H1 (cell line): ENCODE measurements at regions not wholly inside any gene's neighbourhood (a gene's known extent, or its start where the extent isn't known, plus 50 kb on each side); places are given as distances from the start of the nearest gene placed in this dataset.

ENCODE experiments used
- CTCF ChIA-PET: fragments of 300-600 bp; sonication (Branson Sonifier 250); formaldehyde crosslinking; loops from one replicate; lab custom pipeline; 2021; ENCODE audit not compliant: partially characterized antibody; lab: Charles Lee
- POLR2A ChIA-PET: fragments of 300-600 bp; sonication (Branson Sonifier 250); formaldehyde crosslinking; loops from one replicate; lab custom pipeline; 2021; ENCODE audit warnings: inconsistent platforms; ENCODE audit not compliant: partially characterized antibody; lab: Charles Lee
- DNase-seq, 2 experiments: peaks; one replicate each; pipeline versions ENCODE4 v3.0.0 to v3.0.0-alpha.2; 2010 to 2022; ENCODE audit warnings: low spot score in 2 of 2, low read depth in 1 of 2, mixed read lengths in 1 of 2
- FAIRE-seq: peaks from 2 replicates; lab custom pipeline; 2011; peaks lifted over from hg19 to GRCh38; lab: Jason Lieb, UNC
- H2AFZ ChIP-seq: 2 replicates; pipeline ENCODE4 v1.8.1; 2012; ENCODE audit warnings: low read length, inconsistent platforms
- H2AK5ac ChIP-seq: 2 replicates; pipeline ENCODE4 v1.6.1; 2013; ENCODE audit warnings: low read depth, low read length
- H2BK120ac ChIP-seq: replicated peaks from 2 replicates; pipeline ENCODE3; 2013; ENCODE audit warnings: low read depth, low read length, inconsistent platforms
- H2BK12ac ChIP-seq: 2 replicates; pipeline ENCODE4 v1.6.1; 2013; ENCODE audit warnings: low read depth, low read length
- H2BK15ac ChIP-seq: 2 replicates; pipeline ENCODE4 v1.6.1; 2013; ENCODE audit warnings: low read length
- H2BK20ac ChIP-seq: 2 replicates; pipeline ENCODE4 v1.6.1; 2013; ENCODE audit warnings: low read length
- H2BK5ac ChIP-seq: 2 replicates; pipeline ENCODE4 v1.6.1; 2013; ENCODE audit warnings: low read depth, low read length
- H3K14ac ChIP-seq: 2 replicates; pipeline ENCODE4 v1.6.1; 2013; ENCODE audit warnings: inconsistent platforms; ENCODE audit not compliant: insufficient read length
- H3K18ac ChIP-seq: 2 replicates; pipeline ENCODE4 v1.6.1; 2013; ENCODE audit warnings: low read length; ENCODE audit errors: extremely low read depth
- H3K23ac ChIP-seq: 2 replicates; pipeline ENCODE4 v1.6.1; 2013; ENCODE audit warnings: inconsistent platforms; ENCODE audit not compliant: insufficient read length
- H3K23me2 ChIP-seq: 2 replicates; pipeline ENCODE4 v1.6.1; 2013; ENCODE audit warnings: low read depth, low read length
- H3K27ac ChIP-seq: 2 replicates; pipeline ENCODE4 v1.6.1; 2011; ENCODE audit warnings: low read depth, low read length, inconsistent platforms
- H3K27me3 ChIP-seq, 4 experiments: replicated peaks in 1 of 4; 1 replicate in 1 of 4; 2 replicates in 3 of 4; pipeline versions ENCODE4 v1.6.1 to v1.8.1; 2011 to 2013; ENCODE audit warnings: low read length in 3 of 4, mild to moderate bottlenecking in 3 of 4, inconsistent platforms in 2 of 4, mixed read lengths in 2 of 4, moderate library complexity in 1 of 4; ENCODE audit not compliant: control insufficient read depth in 3 of 4, insufficient read depth in 3 of 4; ENCODE audit errors: extremely low read depth in 1 of 4
- H3K36me3 ChIP-seq, 4 experiments: 2 replicates each; pipeline versions ENCODE4 v1.6.1 to v1.8.1; 2011 to 2013; ENCODE audit warnings: mild to moderate bottlenecking in 4 of 4, low read length in 3 of 4, moderate library complexity in 2 of 4, control low read depth in 1 of 4, inconsistent platforms in 1 of 4; ENCODE audit not compliant: insufficient read depth in 4 of 4, control insufficient read depth in 2 of 4
- H3K4ac ChIP-seq: replicated peaks from 2 replicates; pipeline ENCODE3; 2013; ENCODE audit warnings: low read length, low read depth, mixed read lengths, inconsistent platforms; ENCODE audit not compliant: insufficient read length
- H3K4me1 ChIP-seq, 4 experiments: replicated peaks in 1 of 4; 1 replicate in 1 of 4; 2 replicates in 3 of 4; pipeline versions ENCODE4 v1.6.1 to v1.8.1; 2011 to 2013; ENCODE audit warnings: low read length in 3 of 4, inconsistent platforms in 2 of 4, mixed read lengths in 1 of 4; ENCODE audit not compliant: insufficient read depth in 4 of 4, control insufficient read depth in 3 of 4
- H3K4me2 ChIP-seq, 2 experiments: 2 replicates each; pipeline versions ENCODE4 v1.6.1 to v1.8.1; 2011 to 2013; ENCODE audit warnings: low read depth in 2 of 2, low read length in 2 of 2, control low read depth in 1 of 2, inconsistent platforms in 1 of 2, mild to moderate bottlenecking in 1 of 2; ENCODE audit not compliant: insufficient read depth in 1 of 2
- H3K4me3 ChIP-seq, 4 experiments: fragments of 200-600, 300-600 bp in 1 of 4; sonication (generic), shearing (Covaris generic), sonication (Bioruptor Twin) in 1 of 4; 2 replicates each; pipeline versions ENCODE4 v1.5.1 to v1.8.1; 2011 to 2016; ENCODE audit warnings: low read length in 4 of 4, low read depth in 3 of 4, control low read depth in 2 of 4, inconsistent platforms in 2 of 4, mild to moderate bottlenecking in 2 of 4, mixed read lengths in 1 of 4, moderate library complexity in 1 of 4; ENCODE audit not compliant: insufficient read depth in 2 of 4; ENCODE audit errors: extremely low read depth in 1 of 4
- H3K56ac ChIP-seq: replicated peaks from 2 replicates; pipeline ENCODE3; 2013; ENCODE audit warnings: low read depth, mild to moderate bottlenecking, mixed read lengths, low read length, inconsistent platforms; ENCODE audit not compliant: insufficient read length
- H3K79me1 ChIP-seq: 2 replicates; pipeline ENCODE4 v1.6.1; 2013; ENCODE audit warnings: low read depth, low read length, control low read depth
- H3K79me2 ChIP-seq, 2 experiments: 2 replicates each; pipeline versions ENCODE4 v1.6.1 to v1.8.1; 2012 to 2013; ENCODE audit warnings: low read length in 2 of 2, mild to moderate bottlenecking in 2 of 2, inconsistent platforms in 1 of 2; ENCODE audit not compliant: insufficient read depth in 2 of 2, control insufficient read depth in 1 of 2
- H3K9ac ChIP-seq, 4 experiments: replicated peaks in 1 of 4; 1 replicate in 1 of 4; 2 replicates in 3 of 4; pipeline versions ENCODE4 v1.6.1 to v1.8.1; 2011 to 2013; ENCODE audit warnings: low read depth in 3 of 4, low read length in 3 of 4, control low read depth in 2 of 4, mild to moderate bottlenecking in 2 of 4, moderate library complexity in 2 of 4, inconsistent platforms in 1 of 4; ENCODE audit errors: extremely low read depth in 1 of 4
- H3K9me3 ChIP-seq, 2 experiments: 2 replicates each; pipeline versions ENCODE4 v1.6.1 to v1.8.1; 2012 to 2013; ENCODE audit warnings: mild to moderate bottlenecking in 2 of 2, moderate library complexity in 2 of 2, control low read depth in 1 of 2, inconsistent platforms in 1 of 2, low read depth in 1 of 2, low read length in 1 of 2, mixed read lengths in 1 of 2; ENCODE audit not compliant: insufficient read depth in 2 of 2
- H4K20me1 ChIP-seq, 2 experiments: replicated peaks in 1 of 2; 2 replicates each; pipeline versions ENCODE3 to v1.8.1; 2011 to 2013; ENCODE audit warnings: inconsistent platforms in 2 of 2, low read length in 2 of 2, mild to moderate bottlenecking in 1 of 2; ENCODE audit not compliant: insufficient read depth in 2 of 2, control insufficient read depth in 1 of 2
- H4K5ac ChIP-seq: 2 replicates; pipeline ENCODE4 v1.6.1; 2013; ENCODE audit warnings: low read length, low read depth, mixed read lengths, inconsistent platforms; ENCODE audit not compliant: insufficient read length
- H4K8ac ChIP-seq: 2 replicates; pipeline ENCODE4 v1.8.0; 2013; ENCODE audit warnings: mild to moderate bottlenecking, moderate library complexity, low read length, inconsistent platforms; ENCODE audit not compliant: insufficient read depth; ENCODE audit errors: extremely low read depth
- H4K91ac ChIP-seq: replicated peaks from 2 replicates; pipeline ENCODE3; 2013; ENCODE audit warnings: low read length, mixed read lengths, inconsistent platforms; ENCODE audit not compliant: insufficient read length
- ATF3 ChIP-seq: IDR thresholded peaks from 2 replicates; pipeline ENCODE4 v1.6.1; 2011; ENCODE audit warnings: low read depth, mild to moderate bottlenecking, low read length; ENCODE audit not compliant: insufficient read depth
- BCL11A ChIP-seq, 2 experiments: IDR thresholded peaks; one replicate each; pipeline ENCODE4 v1.6.1; 2011; ENCODE audit warnings: low read depth in 2 of 2, low read length in 2 of 2, mild to moderate bottlenecking in 2 of 2
- TAF7 ChIP-seq: optimal IDR thresholded peaks from 2 replicates; pipeline ENCODE3; 2011; ENCODE audit warnings: low read depth, mild to moderate bottlenecking, inconsistent platforms, low read length, moderate library complexity, borderline replicate concordance
- ZNF274 ChIP-seq: IDR thresholded peaks from 2 replicates; pipeline ENCODE4 v1.7.0; 2012; ENCODE audit warnings: low read length, borderline replicate concordance; ENCODE audit errors: extremely low read depth
- WGBS, 2 experiments: shearing (Covaris generic) in 1 of 2; methylation state at CpG; one replicate each; pipeline versions ENCODE4 v1.1.6 to v1.1.7; 2013 to 2015; ENCODE audit warnings: low lambda C conversion rate in 2 of 2, mixed read lengths in 2 of 2, inconsistent platforms in 1 of 2, low coverage in 1 of 2, missing lambda C conversion rate in 1 of 2; ENCODE audit not compliant: insufficient replicate concordance in 2 of 2, insufficient coverage in 1 of 2, insufficient read length in 1 of 2; ENCODE audit errors: extremely low coverage in 1 of 2, missing lambda C conversion rate in 1 of 2; 5-methylcytosine and 5-hydroxymethylcytosine counted together

- H3K27me3 ChIP-seq: no peaks in the 10 kb centered on the region
- no peaks in the 10 kb centered on the region for H4K20me1 ChIP-seq
- H3K18ac ChIP-seq: no peak overlapping the region
- H3K23ac ChIP-seq: no peak overlapping the region
- H3K36me3 ChIP-seq: no peaks in the 10 kb centered on the region
- H2BK5ac ChIP-seq: no peak overlapping the region
- no peak overlapping the region for H2AFZ ChIP-seq
- ChIA-PET CTCF (no interaction called here), POLR2A (no interaction called here)
- no peaks in the 10 kb centered on the region for H3K4me1 ChIP-seq
- H2BK15ac ChIP-seq: no peak overlapping the region
- H3K14ac ChIP-seq: no peak overlapping the region
- no peak overlapping the region for H3K4me3 ChIP-seq
- no peaks in the 10 kb centered on the region for H3K79me2 ChIP-seq
- H3K79me1 ChIP-seq: no peaks in the 10 kb centered on the region
- DNase-seq (no peak), FAIRE-seq (no peak)
- no peak overlapping the region for H4K8ac ChIP-seq
- H4K91ac ChIP-seq: no peak overlapping the region
- H4K5ac ChIP-seq: no peak overlapping the region
- no peak overlapping the region for H3K27ac ChIP-seq
- no peak overlapping the region for H3K4me2 ChIP-seq
- H3K56ac ChIP-seq: no peak overlapping the region
- no peaks in the 10 kb centered on the region for H3K9me3 ChIP-seq
- H3K9ac ChIP-seq: no peak overlapping the region
- H3K4ac ChIP-seq: no peak overlapping the region
- no peak overlapping the region for H2BK20ac ChIP-seq
- TF ChIP-seq ATF3: no peak
- TF ChIP-seq TAF7: no peak
- TF ChIP-seq ZNF274: no peak
- TF ChIP-seq BCL11A (IDR thresholded peaks at IDR 0.05; ENCODE audit: low read depth in 2 of 2, low read length in 2 of 2): no peak
- 78% methylated on average over 2 of the region's 2 CpGs; no CpG with 5 or more reads in 1 of the 2 experiments for WGBS, 2 experiments
- H2BK12ac ChIP-seq: no peak overlapping the region
- no peak overlapping the region for H2BK120ac ChIP-seq
- H2AK5ac ChIP-seq: no peak overlapping the region
- no peaks in the 10 kb centered on the region for H3K23me2 ChIP-seq
These were observed 161.5 kb upstream of the CDKN2B start for GRCh38 chr9:22170556-22170955.
